HG02610 (cell line): ENCODE measurements at regions not wholly inside any gene's neighbourhood (a gene's known extent, or its start where the extent isn't known, plus 50 kb on each side); places are given as distances from the start of the nearest gene placed in this dataset.
"Not testable (repeated sequence)": the region's sequence is repeated elsewhere in the genome, so short reads cannot be mapped to it uniquely, and the experiment has no call there.

Experiments used
- ATAC-seq: cut with Tn5 transposase; IDR thresholded peaks from one replicate; pipeline ENCODE4 v1.9.1; 2021; ENCODE audit warnings: mild to moderate bottlenecking, moderate library complexity; ENCODE audit not compliant: unreplicated experiment

GRCh38 chr17:37859451-37859850 is 64.8 kb upstream of the TBC1D3K start:
- ATAC-seq = no peak

DNA sequence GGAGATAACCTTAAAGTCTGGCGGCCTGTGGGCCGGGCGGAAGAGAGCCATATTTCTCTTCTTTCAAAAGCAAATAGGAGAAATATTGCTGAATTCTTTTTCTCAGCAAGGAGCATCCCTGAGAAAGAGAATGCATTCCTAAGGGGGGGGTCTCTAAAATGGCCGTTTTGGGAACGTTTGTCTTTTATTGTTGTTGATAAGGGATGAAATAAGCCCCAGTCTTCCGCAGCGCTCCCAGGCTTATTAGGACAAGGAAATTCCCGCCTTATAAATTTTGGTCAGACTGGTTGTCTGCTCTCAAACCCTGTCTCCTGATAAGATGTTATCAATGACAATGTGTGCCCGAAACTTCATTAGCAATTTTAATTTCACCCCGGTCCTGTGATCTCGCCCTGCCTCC is 65.8 kb upstream of the TBC1D3K start:
- not testable (repeated sequence) for ATAC-seq

- ATAC-seq = peak; percentile 40
Observed at GRCh38 chr17:37856245-37856644, 68.0 kb upstream of the TBC1D3K start.

GRCh38 chr17:37849617-37849972 is 74.6 kb upstream of the TBC1D3K start:
- ATAC-seq = no peak

DNA sequence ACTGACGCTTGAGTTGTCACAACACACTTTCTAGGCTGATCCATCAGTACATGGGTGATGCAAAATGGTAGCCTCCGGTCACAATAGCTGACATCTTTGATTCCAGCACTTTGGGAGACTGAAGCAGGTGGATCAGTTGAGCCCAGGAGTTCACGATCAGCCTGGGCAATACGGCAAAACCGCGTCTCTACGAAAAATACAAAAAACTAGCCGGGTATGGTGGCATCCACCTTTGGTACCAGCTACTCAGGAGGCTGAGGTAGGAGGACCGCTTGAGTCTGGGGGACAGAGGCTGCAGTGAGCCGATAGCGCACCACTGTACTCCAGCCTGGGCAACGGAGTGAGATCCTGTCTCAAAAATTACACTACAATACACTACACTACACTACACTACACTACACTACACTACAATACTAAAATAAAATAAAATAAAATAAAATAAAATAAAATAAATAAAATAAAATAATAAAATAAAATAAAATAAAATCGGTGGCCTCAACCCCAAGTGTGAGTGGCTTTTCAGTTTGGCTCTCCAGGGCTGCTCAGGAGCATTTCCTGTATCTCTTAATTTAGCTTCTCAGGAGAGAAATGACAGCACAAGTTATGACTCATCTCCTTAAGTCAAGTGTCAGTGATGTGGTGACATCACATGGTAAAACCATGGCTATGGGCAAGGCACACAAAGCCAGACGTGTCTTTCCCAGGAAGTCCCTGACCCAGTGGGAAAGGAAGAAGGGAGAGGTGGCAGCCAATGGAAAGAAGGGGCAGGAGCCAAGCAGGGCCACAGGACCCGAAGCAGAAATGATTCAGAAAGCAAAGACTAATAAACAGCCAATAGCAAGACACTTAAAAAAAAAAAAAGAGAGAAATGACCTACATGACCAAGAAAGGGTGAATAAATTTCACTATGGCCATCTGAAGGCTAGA is 75.3 kb upstream of the TBC1D3K start:
- peak; percentile 62 for ATAC-seq

GRCh38 chr17:37847811-37848331 is 76.3 kb upstream of the TBC1D3K start:
- no peak for ATAC-seq

DNA sequence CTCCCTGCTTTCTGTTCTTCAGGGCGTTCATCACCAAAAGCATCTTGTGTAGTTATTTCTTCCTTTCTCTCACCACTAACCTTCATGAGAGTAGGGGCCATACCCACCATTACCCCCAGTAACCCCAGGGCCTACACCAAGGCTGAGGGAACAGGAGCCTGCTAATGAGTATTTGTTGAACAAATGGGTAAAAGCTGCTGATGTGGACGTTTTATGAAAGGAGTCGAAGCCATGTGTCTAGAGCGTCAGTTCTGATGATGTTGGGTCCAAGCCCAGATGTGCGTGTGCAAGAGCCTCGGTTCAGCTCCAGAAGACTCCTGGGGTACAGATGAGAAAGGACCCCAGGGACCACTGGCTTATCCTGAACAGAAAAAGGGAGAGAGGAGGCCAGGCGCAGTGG is 77.1 kb upstream of the TBC1D3K start:
- no peak for ATAC-seq

GRCh38 chr17:37844977-37845293 is 79.3 kb upstream of the TBC1D3K start:
- no peak for ATAC-seq

DNA sequence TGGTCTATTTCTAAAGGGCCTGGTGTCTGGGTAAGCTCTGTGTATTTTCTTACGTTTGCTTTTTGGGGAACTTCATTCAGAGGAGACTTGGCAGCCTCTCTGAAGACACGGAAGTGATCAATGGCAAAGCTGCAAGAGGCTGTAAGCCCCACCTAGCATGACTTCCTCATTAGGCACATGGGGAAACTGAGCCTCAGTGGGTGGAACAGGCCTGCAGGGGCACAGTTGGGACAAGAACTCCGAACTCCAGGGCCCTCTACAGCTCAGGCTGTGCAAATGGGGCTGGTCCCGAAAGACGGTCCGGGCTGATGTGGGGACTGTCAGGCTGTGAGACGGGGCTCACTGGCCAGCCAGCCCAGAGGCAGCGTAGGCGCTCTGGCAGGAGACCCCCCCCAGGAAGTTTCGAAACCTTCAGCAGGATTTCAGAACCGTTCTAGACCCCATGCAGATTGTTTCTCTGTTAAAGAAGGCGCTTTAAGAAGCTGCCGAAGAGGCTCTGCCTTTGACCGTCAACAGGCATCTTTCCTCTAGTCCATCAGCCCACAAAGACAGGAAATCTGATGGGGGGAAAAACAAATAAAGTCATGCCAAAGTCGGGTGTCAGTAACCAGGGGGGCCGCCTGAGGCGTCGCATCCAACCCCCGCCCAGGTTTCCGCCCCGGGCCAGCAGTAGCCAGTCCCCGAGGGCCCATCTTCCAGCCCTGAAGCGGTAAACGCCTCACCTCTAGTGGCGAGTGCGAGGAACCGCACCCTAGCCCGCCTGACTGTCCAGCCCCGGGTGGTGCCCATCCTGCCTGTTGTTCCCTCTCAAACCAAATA is 79.8 kb upstream of the TBC1D3K start:
- peak; percentile 41 for ATAC-seq

DNA sequence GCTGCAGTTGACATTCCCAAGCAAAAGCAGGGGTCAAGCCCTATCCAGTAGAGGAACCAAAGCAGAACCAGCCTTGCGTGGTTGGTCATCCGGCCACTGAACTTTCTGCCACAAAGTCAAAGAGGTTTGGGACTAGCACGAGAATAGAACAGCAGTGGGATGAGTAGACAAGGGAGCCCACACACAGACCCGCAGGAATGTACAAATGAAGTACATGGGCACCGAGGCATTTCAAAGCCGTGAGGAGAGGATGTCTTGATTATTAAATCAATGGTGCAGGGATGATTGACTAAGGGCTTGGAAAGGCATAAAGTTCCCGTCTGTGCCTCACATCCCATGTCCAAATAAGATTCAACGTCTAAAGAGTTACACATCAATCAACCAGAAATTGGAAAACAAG is 81.8 kb upstream of the TBC1D3K start:
- no peak for ATAC-seq

DNA sequence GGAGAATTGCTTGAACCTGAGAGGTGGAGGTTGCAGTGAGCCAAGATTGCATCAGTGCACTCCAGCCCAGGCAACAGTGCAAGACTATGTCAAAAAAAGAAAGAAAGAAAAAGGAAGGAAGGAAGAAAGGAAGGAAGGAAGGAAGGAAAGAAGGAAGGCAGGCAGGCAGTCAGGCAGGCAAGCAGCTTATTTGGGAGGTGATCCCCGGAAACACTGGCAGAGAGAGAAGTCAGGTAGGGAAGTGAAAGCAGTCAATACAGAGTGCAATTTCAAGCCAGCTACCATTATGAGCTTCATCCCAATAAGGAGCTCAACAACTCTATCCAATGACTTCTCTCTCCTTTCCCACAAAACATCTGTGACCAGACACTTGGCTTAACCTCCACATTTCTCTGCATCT is 83.0 kb upstream of the TBC1D3K start:
- ATAC-seq = no peak

GRCh38 chr17:37840576-37840975 is 83.6 kb upstream of the TBC1D3K start:
- no peak for ATAC-seq

DNA sequence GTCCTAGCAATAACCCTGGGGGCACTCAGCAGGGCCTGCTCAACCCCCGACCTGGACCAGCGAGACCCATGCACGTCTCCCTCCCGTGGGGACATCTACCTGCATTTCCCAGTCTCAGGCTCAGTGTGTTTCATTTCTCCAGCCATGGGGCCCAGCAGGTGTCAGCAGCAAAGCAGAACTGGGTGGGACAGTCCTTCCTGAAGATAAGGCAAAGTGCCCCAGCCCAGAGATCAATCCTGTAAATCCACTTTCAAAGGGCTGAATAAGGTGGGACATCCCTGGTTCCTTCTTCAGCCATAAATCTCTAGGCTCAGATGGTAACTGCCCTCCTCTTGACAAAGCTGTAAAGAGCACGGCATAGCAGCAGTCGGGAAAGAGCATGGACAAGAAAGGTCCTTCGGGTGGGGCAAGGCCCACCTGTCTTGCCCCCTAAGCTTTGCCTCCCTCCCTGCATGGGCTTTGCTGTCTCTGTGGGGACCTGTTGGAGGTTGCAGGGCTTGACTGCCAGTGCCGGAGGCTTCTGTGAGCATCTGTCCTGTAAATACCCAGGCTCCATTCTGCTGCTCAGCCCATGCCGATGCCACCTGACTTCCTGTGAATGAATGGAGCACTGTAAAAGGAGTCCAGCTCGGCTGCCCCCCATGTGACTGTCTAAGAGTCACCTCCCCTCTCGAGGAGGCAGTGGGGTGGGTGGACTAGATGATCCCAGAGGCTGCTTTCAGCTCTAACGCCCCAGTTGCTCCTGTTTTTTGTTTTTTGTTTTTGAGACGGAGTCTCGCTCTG is 84.8 kb upstream of the TBC1D3K start:
- no peak for ATAC-seq

GRCh38 chr17:37838276-37838675 is 85.9 kb upstream of the TBC1D3K start:
- ATAC-seq = no peak

DNA sequence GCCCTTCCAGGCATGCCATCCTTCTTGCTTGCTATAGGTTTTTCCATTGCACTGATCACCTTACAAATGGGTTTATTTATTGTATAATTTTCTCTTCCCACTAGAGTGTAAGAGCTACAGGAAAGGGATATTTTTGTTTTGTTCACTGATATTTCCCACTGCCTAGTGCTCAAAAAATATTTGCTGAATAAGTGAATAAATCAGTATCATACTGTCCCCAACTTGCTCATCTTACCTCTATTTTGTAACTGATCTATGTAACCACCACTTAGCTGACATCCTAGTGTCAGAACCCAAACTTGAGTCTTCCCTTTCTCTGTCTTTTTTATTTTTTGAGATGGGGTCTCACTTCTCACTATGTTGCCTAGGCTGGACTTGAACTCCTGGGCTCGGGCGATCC is 87.6 kb upstream of the TBC1D3K start:
- no peak for ATAC-seq

- ATAC-seq = no peak
Observed at GRCh38 chr17:37834168-37834567, 89.3 kb upstream of the HNF1B start.

GRCh38 chr17:37833237-37833859 is 88.5 kb upstream of the HNF1B start:
- peak; percentile 33 for ATAC-seq

DNA sequence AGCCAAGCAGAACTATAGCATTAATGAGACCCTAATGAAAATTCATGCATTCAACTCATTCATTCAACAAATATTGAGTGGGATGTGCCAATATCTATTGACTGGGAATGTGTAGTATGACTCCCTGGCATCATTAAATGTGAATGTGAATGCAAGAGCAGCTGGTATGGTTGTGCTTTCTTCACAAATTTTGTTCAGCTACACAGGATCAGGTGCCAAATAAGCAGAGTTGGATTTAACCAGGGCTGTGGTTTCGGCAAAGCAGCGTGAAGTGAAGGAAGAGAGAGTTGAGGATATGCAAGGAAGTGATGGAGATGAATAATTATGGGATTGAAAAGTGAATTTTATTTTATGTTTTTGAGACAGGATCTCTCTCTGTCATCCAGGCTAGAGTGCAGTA is 87.1 kb upstream of the HNF1B start:
- no peak for ATAC-seq

DNA sequence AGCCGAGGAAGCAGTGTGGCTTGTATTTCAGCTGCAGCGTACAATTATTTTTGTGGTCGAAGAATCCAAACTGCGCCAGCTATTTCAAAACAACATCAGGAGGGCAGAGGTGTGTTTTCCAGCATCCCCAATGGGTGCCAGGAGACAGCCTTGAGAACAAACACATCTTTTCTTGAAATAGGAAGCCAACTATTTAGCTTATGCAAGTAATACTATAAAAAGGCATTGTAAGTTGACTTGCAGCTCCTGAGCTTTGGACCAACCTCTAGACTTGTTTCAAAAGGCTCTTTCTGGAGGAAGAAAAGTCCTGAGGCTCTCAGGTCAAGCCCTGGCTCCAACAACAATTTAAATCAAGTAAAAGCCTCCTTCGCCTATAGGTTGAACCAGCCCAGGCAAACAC is 86.6 kb upstream of the HNF1B start:
- no peak for ATAC-seq

GRCh38 chr17:37830151-37830993 is 85.5 kb upstream of the HNF1B start:
- ATAC-seq = peak; percentile 46
